GM21367 (cell line): ENCODE measurements at regions not wholly inside any gene's neighbourhood (a gene's known extent, or its start where the extent isn't known, plus 50 kb on each side); places are given as distances from the start of the nearest gene placed in this dataset.

Experiments
- ATAC-seq: cut with Tn5 transposase; IDR thresholded peaks from one replicate; pipeline ENCODE4 v1.9.1; 2021; ENCODE audit not compliant: unreplicated experiment

DNA sequence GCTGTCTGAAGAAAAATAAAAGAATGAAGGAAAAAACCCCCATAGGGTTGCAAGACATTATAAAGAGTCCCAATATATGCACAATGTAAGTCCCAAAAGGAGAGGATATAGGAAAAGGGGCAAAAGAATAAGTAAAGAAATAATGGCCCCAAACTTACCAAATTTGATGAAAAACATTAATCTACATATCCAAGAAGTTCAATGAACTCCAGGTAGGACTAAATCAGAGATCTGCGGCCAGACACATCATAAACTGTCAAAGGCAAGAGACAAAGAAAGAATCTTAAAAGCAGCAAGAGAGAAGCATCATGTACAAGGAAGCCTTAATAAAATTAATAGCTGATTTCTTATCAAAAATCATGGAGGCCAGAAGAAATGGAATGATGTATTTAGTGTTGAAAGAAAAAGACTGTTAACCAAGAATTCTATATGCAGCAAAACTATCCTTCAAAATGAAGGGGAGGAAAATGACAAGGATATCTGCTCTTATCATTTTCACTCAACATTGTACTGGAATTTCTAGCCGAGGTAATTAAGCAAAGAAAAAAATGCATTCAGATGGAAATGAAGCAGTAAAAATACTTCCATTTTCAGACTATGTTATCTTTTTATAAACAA is 95.7 kb upstream of the GLI3 start:
- ATAC-seq, result no peak

DNA sequence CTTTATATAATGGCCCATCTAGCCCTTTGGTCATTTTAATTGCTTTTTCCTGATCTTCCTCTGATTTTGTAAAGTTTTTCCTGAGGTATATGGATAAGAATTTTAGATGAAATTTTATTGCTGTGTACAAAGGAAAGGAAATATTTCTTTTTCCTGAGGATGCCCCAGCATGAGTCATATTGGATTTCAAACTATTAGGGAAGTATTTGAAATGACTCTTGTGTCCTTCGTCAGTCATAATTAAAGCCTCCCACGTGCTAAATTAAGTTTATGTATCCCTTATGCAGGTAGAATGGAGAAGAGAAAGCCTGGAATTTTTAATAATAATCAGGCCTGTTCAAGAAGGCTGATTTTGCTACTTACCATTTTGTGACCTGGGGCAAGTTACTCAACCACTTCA is 82.6 kb upstream of the GLI3 start:
- no peak for ATAC-seq

DNA sequence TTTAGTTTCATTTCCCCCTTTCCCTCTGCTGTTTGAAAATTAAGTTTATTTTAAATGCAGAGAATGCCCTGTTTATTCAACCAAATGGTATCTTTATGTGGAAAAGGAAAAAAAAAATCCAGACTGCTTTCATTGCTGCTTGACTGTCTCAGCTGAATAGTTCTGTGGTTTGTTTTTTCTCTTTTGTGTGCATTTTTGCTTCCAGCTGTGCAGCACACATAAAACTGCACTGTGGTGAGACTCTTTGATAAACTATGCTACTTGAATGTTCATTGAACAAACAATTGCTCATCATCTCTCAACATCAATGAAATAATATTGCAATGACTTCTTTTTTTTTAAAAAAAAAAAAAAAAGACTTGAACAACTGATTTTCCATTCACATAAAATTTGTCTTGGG is 78.6 kb upstream of the GLI3 start:
- ATAC-seq, result no peak

DNA sequence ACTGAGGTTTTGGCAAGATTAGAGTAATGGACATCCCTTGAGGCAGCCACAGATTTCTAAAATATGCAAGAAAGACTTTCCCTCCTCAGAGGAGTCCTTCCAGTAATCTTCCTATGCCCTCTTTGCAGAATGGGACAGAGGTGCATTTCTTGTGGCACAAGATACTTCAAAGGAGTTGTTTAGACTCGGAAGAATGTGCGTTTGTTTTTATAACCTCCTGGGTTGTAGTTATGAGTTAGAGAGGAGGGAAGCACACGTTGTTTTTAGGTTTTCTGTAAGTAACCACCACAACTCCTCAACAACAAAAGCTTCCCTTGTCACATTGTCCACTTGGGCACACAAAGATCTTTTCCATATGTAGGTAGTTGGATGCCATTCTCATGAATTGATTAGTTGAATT is 78.1 kb upstream of the GLI3 start:
- no peak for ATAC-seq

DNA sequence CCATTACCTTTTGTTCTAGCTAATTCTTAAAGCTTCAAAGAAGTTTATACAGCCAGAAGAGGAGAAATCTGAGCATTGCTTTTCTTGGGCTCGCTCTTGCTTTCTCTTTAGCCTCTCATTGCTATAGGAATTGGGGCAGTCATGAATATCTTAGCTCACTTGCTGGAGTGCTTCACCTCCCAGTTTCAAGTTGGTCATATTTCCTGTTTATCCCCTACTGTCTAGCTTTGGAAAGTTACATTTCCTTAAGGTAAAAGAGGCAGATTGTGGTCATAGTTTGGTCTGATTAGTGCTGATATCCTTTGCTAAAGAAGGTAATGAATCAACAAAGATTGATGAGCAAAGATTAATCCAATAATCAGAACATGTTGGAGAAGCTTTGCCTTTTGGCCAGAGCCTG is 77.7 kb upstream of the GLI3 start:
- no peak for ATAC-seq

DNA sequence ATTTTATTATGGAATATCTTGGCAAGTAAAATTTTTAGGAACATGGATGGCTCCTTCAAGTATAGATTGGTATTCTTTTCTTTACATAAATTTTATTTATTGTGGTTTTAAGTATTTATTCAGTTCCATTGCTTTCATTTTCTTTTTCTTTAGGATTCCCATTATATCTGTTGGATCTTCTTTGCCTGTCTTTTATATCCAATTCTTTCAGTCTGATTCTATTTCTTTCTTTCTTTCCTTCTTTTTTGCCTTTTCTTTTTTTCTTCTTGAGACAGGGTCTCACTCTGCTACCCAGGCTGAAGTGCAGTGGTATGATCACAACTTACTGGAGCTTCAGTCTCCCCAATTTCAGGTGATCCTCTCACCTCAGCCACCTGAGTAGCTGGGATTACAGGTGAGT is 74.2 kb upstream of the GLI3 start:
- ATAC-seq, result no peak

DNA sequence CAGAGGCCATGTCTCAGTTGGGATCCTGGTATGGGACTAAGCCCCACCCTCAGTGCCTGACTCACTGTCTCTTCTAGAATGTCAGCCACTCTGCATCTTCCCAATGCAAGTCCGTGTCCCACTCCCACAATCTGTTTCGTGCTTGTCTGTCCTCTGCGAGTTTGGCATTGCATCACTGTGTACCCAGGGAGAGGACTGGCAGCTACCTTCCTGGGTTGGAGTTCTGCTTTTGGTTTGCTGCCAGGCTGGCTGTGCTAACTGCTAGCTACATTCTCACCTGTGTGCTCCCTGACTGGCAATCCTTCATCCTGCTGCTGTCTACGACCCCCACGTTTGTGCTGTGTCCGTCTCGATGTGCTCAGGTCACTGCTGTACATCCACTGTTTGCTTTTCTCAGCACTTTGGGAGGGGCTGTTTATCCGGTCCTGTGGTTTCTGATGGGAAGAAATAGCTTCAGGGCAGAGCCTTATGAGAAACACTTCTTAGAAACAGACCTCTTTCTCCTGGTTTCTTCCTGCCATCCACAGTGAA is 56.0 kb upstream of the GLI3 start:
- no peak for ATAC-seq

DNA sequence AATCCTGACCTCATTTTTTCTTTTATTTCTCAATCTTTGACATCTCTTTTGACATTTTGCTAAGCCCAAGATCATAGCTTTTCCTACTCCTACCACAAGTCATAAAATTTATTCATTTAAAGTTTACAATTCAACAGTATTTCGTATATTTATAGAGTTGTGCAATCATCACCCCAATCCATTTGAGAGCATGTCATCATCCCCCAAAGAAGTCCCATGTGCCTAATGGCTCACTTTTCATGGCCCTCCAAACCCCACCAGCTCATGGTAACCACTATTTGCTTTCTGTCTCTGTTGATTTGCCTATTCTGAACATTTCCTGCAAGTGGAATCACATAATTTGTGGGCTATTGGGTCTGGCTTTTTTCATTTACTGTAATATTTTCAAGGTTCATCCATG is 52.5 kb upstream of the GLI3 start:
- no peak for ATAC-seq
